ENCODE measurements at regions not wholly inside any gene's neighbourhood (a gene's known extent, or its start where the extent isn't known, plus 50 kb on each side); places are given as distances from the start of the nearest gene placed in this dataset.
A peak's percentile ranks its signal among the peaks of the same experiment; 100 is the strongest.

GRCh38 chr12:74816398-74817175 lies 279.0 kb downstream of the ATXN7L3B start:
- DNase-seq (ENCODE audit: low spot score) = no peak

- no peak for DNase-seq (ENCODE audit: low spot score)
Measured at GRCh38 chr12:74817499-74817898, 279.9 kb downstream of the ATXN7L3B start.

GRCh38 chr12:74818412-74818811 lies 280.8 kb downstream of the ATXN7L3B start:
- no peak for DNase-seq (ENCODE audit: low spot score)

- no peak for DNase-seq (ENCODE audit: low spot score)
Measured at GRCh38 chr12:74820324-74820723, 282.7 kb downstream of the ATXN7L3B start.

- no peak for DNase-seq (ENCODE audit: low spot score)
Measured at GRCh38 chr12:74836567-74836966, 298.9 kb downstream of the ATXN7L3B start.

GRCh38 chr12:74846116-74846515 lies 308.5 kb downstream of the ATXN7L3B start:
- DNase-seq (ENCODE audit: low spot score) = no peak

- DNase-seq (ENCODE audit: low spot score) = no peak
Measured at GRCh38 chr12:74847169-74847568, 309.5 kb downstream of the ATXN7L3B start.

- DNase-seq (ENCODE audit: low spot score) = no peak
Measured at GRCh38 chr12:74848006-74848405, 310.4 kb downstream of the ATXN7L3B start.

- DNase-seq (ENCODE audit: low spot score) = no peak
Measured at GRCh38 chr12:74849801-74850200, 312.2 kb downstream of the ATXN7L3B start.

- no peak for DNase-seq (ENCODE audit: low spot score)
Measured at GRCh38 chr12:74871817-74872216, 334.2 kb downstream of the ATXN7L3B start.

- no peak for DNase-seq (ENCODE audit: low spot score)
Measured at GRCh38 chr12:74885775-74886174, 323.9 kb downstream of the KCNC2 start.

GRCh38 chr12:74889073-74889472 lies 320.6 kb downstream of the KCNC2 start:
- no peak for DNase-seq (ENCODE audit: low spot score)

GRCh38 chr12:74889563-74890236 lies 319.9 kb downstream of the KCNC2 start:
- DNase-seq (ENCODE audit: low spot score) = peak; percentile 21

GRCh38 chr12:74890237-74890599 lies 319.4 kb downstream of the KCNC2 start:
- DNase-seq (ENCODE audit: low spot score) = peak; percentile 64

- DNase-seq (ENCODE audit: low spot score) = no peak
Measured at GRCh38 chr12:74891083-74891668, 318.5 kb downstream of the KCNC2 start.

- DNase-seq (ENCODE audit: low spot score) = no peak
Measured at GRCh38 chr12:74892057-74892633, 317.5 kb downstream of the KCNC2 start.

GRCh38 chr12:74896186-74896585 lies 313.5 kb downstream of the KCNC2 start:
- DNase-seq (ENCODE audit: low spot score) = no peak

GRCh38 chr12:74897425-74898211 lies 312.0 kb downstream of the KCNC2 start:
- no peak for DNase-seq (ENCODE audit: low spot score)

GRCh38 chr12:74899031-74899829 lies 310.4 kb downstream of the KCNC2 start:
- DNase-seq (ENCODE audit: low spot score) = no peak

GRCh38 chr12:74900232-74900631 lies 309.4 kb downstream of the KCNC2 start:
- DNase-seq (ENCODE audit: low spot score) = no peak

GRCh38 chr12:74903522-74903921 lies 306.1 kb downstream of the KCNC2 start:
- no peak for DNase-seq (ENCODE audit: low spot score)
